ENCODE measurements at regions not wholly inside any gene's neighbourhood (a gene's known extent, or its start where the extent isn't known, plus 50 kb on each side); places are given as distances from the start of the nearest gene placed in this dataset.

DNA sequence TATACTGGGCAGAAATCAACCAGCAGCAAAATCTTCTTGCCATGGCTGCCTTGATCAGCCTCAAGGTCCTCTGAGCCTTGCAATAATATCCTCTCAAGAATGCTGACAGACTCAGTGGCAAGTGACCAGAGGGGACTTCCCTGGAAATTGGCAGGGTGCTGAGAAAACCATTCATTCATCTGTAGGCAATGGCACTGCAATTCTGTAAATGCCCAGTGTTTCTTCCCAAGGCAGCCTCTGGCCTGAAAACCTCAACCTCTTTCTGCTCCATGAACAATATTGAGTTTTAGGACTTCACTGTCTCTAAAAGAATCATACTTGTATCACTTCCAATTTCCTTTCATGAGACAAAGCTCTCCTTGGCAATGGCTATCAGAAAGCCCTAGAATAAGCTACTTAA, 754.3 kb upstream of the TENM3 start:
- TF ChIP-seq, protein P1, sequence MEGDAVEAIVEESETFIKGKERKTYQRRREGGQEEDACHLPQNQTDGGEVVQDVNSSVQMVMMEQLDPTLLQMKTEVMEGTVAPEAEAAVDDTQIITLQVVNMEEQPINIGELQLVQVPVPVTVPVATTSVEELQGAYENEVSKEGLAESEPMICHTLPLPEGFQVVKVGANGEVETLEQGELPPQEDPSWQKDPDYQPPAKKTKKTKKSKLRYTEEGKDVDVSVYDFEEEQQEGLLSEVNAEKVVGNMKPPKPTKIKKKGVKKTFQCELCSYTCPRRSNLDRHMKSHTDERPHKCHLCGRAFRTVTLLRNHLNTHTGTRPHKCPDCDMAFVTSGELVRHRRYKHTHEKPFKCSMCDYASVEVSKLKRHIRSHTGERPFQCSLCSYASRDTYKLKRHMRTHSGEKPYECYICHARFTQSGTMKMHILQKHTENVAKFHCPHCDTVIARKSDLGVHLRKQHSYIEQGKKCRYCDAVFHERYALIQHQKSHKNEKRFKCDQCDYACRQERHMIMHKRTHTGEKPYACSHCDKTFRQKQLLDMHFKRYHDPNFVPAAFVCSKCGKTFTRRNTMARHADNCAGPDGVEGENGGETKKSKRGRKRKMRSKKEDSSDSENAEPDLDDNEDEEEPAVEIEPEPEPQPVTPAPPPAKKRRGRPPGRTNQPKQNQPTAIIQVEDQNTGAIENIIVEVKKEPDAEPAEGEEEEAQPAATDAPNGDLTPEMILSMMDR (IDR thresholded peaks at IDR 0.05; ENCODE audit: insufficient read depth, low read depth, low read length) = no peak
- TF ChIP-seq EZH2 (IDR thresholded peaks at IDR 0.05; ENCODE audit: insufficient read depth, low read length) = no peak
